HG02938 (cell line): ENCODE measurements at regions not wholly inside any gene's neighbourhood (a gene's known extent, or its start where the extent isn't known, plus 50 kb on each side); places are given as distances from the start of the nearest gene placed in this dataset.

Experiments
- ATAC-seq: cut with Tn5 transposase; IDR thresholded peaks from one replicate; pipeline ENCODE4 v1.9.1; 2021; ENCODE audit warnings: mild to moderate bottlenecking, moderate library complexity; ENCODE audit not compliant: unreplicated experiment

DNA sequence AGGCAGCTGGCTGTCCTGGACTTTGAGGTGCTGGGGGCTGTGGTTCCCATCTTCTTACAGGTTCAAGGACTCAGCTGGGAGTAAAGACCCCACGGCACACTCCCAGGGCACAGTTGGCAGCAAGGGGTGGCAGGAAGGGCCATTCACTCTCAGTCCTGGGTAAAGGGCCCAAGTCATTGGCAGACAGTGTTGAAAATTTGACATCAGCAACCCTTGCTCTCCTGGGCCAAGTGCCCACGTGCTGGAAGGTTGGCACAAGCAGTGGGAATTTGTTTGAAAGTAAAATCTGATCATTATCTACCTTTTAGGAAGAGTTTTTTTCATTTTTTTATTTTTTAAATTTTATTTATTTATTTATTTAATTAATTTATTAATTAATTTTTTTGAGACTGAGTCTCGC, 241.6 kb upstream of the MKI67 start:
- ATAC-seq = no peak

DNA sequence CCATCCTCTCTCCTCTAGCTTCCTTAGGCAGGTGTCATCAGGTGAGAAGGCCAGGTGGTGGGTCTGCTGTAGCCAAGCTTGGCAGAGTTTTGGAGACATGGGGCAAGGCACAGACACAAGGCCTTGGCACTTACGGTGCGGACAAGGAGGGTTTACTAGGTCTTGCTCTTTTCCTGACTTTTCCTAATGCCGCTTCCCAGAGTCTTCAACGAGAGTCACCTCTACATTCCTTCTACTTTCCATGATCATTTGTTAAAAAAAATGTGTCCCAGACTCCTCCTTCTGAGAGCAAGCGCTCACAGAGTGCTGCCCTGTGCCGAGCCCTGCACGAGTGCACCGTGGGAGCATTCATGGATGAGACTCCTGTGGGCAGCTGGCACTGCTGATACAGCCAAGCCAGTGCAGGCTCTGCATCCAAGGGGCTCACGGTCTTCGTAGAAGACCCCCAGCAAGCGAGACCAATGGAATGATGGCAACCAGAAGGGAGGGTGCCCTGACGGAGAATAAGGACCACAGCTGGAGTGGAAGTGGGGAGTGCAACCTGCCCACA, 243.0 kb upstream of the MKI67 start:
- ATAC-seq = no peak

DNA sequence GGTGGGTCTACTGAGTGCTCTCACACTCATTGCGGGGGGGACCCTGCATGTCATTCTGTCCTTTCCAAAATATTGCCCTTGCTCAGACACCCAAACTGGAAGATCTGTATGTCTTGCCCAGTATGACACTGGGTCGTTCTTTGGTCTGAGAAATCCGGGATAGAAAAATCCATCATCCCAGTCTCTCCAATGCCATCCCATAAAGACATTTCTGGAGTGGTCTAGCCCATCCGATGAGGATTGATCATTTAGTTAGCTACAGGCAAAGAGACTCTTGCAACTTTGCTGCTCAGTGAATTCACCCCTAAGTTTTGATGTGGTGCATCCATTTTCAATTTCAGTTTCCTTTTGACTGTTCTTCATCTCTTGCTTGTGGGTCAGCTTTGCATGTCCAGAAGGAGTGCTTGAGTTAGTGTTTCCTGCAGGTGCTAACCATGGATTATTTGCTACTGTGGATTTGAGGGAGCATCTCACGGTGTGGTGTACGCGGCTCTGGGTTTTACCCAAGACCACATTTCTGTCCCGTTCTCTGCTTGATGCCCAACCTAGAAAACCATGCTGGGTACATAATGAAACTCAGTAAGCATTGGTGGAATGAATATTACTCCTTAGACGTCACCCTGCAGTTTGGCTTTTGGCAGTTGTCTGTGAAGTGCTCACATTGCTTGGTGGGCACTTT, 247.0 kb upstream of the MKI67 start:
- ATAC-seq = peak; percentile 98

DNA sequence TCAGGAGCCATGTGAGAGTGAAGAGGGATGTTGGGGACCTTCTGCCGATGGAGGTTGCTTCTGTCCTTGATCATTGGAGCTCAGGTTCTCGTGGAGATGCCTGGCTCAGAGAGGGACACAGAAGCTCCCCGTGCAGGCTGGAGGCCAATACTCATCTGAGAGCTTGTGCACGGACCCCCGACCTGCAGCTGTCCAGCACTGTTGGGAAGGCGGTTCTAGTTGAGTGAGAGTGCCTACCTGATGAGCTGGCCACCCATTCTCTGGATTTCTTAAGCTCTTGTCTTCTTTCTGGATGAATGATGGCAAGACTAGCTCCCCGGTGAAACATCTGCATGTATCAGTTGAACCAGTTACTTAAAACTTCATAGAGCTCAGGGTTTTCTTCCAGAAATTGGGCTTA, 247.6 kb upstream of the MKI67 start:
- ATAC-seq = no peak

DNA sequence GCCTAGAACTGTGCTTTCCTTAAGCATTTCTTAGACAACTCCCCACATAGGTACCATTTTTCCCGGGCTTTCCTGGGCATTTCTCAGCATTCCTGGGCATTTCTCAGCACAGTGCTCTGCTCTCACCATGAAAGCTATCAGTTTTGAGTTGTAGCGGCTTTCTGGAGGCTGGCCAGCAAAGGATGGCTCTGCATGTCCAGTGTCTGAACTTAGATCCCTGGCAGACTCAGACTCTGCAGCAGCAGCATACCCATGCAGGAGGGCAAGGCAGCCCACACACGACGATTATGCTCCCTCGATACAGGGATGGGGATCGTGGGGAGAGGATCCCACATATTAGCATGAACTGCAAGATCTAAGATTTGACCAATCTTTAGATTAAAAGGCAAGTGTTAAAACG, 248.9 kb upstream of the MKI67 start:
- ATAC-seq = no peak

DNA sequence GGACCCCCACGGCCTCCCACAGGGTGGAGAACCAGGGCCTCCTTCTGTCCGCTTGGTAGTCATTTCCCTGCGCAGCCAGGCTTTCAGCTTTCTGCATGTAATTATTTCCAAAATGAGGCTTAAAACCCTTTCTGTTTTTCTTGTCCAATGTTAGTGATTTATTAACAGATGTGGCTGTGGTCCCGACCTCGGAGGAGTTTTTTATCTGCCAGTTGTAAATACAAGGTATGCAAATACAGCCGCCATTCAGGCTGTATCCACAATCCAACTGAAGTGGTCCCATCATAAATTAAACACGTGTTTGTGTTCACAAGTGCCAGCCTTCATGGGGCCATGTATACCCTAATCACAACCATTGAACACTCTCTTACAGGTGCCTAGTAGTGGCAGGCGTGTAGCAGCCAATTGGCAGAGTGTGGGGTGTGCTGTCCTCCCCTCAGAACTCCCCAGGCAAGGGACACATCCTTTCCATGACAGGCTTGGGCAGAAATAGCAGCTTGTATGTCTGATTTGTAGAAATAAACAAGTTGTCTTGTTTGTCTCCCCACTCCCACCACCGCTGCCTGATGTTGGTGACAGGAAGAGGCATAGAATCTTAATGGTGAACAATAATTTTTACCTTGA, 251.3 kb upstream of the MKI67 start:
- ATAC-seq = no peak

DNA sequence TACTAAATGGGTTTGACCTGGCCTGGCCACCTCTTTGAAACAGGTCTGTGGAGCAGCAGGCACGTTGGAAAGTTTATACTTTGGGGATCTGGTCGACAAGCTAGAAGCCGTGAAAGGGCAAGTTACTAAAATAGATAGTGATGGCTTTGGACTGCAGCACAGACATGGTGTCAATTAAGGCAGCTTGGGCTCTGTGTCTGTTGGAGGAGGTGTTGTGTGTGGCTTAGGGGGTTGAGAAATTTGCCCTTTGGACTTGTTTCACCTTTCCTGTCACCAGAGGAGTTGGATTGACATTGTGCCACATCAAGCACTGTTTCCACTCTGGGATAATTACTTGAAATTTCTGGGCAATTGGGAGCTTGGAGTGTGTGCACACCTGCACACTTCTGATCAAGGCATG, 251.8 kb upstream of the MKI67 start:
- ATAC-seq = no peak

DNA sequence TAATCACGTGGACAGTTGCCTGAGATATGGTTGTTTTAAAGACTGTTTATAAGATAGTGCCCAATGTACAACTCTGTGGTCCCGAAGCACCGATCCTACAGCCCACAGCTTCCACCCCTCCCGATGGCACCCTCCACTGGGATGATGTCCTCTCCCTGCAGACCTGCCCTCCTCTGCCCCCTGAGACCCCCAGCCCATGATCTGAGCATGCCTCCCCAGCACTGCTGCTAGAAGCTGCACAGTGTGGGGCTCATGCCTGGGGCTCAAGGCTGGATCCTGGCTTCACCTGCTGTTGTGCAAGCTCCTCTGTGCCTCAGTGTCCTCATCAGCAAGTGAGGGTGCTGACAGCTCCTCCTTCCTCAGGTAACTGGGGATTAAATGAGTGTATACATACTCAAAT, 254.7 kb upstream of the MKI67 start:
- no peak for ATAC-seq

DNA sequence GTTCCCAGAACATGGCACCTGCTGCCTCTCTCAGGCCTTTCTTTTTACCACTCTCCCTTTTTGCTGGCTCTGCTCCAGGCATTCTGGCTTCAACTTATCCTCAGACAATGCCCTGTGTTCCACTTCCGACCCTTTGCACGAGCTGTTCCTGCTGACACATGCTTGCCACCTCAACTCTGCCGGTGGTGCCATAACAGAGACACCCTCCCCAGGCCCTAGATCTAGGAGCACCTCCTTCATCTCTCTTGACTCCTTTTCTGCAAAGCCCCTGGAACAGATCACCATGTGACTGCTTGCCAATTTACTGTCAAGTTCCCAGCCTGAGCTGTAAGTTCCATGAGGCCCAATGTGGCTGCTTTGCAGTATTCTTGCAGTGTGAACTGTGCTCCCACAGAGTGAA, 256.0 kb upstream of the MKI67 start:
- no peak for ATAC-seq

DNA sequence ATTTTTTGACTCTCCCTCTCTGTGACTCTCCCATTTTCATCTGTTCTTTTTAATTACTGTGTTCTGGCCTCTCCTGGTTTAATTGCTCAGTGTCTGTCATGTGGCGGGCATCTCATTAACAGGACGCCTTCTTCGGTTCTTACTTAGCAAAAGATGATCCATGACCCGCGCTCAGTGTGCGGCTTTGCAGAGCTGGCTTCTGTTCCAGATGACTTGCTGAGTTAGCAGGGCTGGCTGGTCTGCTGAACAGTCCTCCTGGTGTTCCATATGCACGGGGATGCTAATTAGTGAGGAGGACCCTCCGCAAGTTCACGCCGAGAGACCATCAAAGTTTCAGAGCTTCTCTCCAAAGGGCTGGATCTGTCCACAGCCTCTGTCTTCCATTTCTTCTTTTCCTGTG, 258.6 kb upstream of the MKI67 start:
- no peak for ATAC-seq

DNA sequence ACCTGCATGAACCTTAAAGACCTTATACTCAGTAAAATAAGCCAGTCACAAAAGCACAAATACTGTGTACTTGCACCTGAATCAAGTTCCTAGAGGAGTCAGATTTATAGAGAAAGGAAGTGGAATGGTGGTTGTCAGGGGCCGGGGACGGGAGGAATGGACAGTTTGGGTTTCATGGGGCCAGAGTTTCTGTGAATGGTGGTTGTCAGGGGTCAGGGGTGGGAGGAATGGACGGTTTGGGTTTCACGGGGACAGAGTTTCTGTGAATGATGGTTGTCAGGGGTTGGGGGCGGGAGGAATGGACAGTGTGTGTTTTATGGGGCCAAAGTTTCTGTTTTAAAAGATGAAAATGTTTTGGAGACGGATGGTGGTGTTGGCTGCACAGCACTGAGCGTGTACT, 260.0 kb upstream of the MKI67 start:
- no peak for ATAC-seq

DNA sequence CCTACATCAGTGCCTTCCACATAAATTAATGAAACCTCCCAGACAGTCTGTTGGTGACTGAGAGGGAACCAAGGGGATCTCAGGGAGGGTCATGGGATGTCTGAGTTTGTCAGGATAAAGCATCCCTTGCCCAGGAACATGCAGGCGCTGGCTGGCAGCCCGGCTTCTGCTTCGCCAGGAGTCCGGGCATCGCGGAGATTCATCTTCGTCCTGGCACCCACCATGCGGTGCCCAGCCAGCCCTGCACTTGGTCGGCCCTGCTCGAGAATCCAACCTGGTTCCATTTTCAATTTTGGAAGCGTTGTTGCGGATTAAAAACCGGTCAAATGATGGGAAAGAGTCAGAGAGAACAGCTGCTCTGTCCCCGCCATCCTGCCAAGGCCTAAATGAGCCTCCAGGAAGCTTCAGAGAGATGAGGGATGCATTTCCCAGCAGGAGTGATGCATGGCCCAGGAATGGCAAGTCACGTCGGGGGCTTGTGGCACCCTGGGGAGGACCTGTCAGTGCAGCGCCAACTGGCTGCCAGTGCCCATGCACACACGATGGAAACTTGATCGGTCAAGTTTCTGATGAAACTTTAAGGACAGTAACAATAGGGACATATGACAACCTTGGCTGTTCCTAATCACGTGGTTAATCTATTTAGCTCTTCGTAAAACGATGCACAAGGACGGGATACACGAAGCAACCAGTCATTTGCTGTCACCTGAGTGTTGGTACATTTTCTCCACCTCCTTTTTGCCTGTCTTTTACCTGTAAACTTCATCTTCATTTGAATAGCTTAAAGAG, 260.8 kb upstream of the MKI67 start:
- ATAC-seq = no peak

DNA sequence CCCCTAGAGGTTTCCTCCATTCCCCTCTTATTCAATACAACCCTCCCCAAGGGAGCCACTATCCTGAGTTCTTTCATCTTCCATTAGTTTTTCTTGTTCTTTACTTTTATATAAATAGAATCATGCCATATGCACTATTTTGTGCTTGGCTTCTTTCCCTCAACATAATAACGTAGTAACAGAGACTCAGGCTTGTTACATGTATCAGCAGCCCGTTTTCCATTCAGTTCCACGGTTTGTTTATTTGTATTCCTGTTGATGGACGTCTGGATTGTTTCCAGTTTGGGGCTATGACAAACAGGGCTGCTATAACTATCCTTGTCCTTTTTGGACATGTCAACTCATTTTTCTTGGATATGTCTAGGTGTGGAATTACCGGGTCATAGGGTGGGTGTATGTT, 264.4 kb upstream of the MKI67 start:
- ATAC-seq = no peak

DNA sequence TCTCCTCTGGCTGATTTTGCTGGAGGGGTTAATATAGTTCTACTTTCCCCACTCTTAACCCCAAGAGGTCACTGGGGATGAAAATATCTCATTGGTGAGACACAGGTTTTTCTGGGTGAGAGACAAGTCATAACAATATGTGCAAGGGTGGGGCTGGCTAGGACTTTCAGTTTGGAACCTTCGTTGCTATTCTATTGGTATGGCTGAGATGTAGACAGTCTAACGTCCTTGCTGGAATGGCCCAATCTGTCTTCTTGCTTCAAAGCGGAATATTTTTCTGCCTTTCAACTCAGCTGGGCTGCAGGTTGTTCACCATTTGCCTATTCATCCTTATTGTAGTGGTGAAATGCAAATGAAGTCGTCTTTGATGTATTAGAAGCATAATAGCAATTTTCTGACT, 267.3 kb upstream of the MKI67 start:
- no peak for ATAC-seq

DNA sequence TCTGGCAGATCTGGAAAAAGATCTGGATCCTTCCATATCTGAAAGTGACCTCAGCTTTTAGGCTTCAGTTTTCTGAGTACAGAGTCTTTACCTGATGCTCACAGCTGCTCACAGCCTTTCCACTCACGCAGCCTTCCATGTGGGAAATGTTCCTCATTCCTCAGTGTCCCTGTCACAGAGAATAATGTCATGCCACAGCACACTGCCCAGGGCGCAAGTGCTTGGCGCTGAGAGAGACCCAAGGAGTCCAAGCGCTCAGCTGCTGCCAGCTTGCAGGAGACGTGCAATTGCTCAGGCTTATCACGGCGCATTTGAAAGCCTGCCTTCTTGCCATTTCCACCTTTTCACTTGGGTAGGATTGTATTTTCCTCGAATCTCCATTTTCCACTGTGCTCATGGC, 271.9 kb upstream of the MKI67 start:
- ATAC-seq = no peak

DNA sequence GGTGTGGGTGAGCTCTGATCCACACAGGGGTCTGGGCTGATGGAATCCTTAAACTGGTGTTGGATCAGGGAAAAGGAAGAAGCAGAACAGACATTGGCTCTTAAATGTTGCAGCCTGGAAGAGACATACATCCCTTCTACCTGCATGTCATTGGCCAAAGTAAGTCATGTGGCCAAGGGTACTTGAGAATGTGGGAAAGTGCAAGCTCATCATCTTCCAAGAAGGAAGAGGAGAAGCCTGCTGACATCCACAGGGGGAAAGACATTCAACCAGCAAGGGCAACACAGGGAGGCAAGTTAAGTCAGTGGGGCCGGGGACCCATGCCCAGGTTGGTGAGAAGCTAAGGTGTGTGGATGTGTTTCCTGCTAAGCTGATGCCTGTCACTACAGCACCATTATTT, 272.8 kb upstream of the MKI67 start:
- ATAC-seq = no peak

DNA sequence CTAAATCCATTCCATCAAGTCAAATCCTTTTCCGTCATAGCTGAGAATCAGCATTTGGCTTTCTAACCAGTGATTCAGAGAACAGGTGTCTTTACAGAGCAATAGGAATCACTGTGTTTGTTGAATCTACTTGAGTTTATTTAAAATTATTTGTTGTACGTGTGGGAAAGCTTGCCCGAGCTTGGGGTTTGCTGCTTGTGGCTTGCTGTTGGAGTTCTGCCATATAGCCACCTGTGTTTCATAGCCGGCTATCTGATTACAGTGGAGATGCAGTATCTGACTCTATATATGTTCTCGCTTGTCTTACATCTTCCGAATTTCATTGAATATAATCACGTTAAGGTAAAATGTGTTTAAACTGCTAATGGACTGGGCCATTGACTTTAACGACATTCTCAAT, 274.3 kb upstream of the MKI67 start:
- ATAC-seq = no peak

DNA sequence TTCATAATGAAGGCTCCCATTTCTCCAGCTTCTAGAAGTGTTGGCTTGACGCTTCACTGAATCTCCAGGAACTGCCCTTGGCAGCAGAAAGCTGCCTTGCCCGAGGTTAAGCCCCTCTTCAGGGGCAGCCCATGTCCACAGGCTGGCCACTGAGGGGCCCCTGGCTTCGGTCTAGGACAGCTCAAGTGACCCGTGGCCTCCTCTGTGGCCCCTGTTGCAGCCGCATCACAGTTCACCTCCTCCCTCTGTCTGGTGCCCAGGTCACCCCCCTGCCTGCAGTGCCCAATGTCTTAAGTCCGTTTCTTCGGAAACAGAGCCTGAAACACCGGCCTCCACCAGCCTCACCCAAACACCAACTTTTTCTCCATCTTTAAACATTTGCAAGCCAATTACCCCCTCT, 279.2 kb upstream of the MKI67 start:
- ATAC-seq = no peak

DNA sequence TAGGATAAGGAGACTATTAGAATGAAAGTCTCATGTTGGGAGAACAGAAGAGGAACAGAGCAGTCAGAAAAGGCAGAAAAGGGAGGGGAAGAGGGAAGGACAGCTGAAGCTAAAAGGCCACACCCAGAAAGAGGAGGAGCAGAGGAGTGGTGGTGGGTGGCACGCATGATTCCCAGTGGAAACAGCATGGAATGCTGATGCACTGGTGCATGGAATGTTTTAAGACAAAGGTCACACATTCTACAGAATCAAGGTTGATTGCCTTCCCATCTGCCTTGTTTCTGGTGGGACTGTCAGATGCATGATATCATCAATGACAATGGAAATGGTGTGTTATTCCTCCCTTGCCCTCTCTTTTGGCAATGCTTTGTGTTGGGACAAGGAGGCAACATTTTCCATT, 285.4 kb upstream of the MKI67 start:
- ATAC-seq = no peak

DNA sequence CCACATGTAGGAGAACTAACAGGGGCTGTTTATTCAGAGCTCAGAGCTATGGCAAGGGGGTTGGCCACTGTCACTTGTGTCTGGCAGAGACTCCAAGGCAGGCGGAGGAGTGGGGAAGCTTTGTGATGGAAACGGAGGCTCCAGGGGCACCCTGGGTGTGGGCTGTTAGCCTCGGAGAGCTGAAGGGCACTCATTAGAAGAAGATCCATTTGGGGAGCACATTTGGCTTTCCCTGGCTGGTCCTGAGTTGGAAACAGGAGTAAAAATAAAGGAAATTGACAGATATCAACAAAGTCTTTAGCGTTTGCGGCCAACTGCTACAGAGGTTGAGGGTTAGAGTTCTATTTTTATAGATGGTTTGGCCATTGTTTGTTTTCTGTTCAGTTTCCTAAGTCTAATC, 288.3 kb upstream of the MKI67 start:
- no peak for ATAC-seq

DNA sequence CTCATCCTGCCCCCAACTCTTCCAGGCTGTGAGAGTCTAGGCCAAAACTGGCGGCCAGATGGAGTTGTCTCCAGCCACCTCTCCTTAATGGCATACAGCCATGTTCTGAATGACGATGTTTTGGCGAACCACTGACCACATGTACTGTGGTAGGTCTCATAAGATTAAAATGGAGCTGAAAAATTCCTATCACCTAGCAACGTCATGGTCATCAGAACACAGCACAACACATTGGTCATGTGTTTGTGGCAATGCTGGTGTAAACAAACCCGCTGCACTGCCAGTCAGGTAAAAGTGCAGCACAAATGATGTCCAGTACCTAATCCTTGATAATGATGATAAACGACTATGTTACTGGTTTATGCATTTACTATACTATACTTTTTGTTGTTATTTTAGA, 290.0 kb upstream of the MKI67 start:
- ATAC-seq = no peak

DNA sequence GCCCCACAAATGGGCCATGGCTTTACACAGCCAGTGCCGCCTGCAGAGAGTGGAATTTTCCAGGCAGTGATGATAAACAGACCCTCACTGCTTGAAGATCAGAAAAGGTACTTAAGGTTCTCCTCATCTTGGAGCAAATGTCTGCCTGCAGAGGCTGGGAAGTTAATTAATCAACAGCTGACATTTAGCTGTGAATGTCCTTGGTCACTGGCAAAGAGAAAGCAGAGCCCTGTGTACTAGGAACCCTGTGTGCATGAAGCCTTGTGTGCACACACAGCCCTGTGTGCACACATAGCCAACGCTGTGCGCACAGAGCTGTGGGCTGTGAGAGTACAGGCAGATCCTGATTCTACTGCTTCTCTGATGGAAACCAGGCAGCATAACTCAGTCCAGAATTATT, 291.6 kb upstream of the MKI67 start:
- ATAC-seq = no peak
